NCI-H146 treated with DMSO at 0.1 percent for 48 hours (cell line): ENCODE measurements at regions not wholly inside any gene's neighbourhood (a gene's known extent, or its start where the extent isn't known, plus 50 kb on each side); places are given as distances from the start of the nearest gene placed in this dataset.

ENCODE experiments used
- DNase-seq: peaks from one replicate; lab custom pipeline; 2025; ENCODE audit not compliant: unreplicated experiment; lab: John Stamatoyannopoulos, UW

DNA sequence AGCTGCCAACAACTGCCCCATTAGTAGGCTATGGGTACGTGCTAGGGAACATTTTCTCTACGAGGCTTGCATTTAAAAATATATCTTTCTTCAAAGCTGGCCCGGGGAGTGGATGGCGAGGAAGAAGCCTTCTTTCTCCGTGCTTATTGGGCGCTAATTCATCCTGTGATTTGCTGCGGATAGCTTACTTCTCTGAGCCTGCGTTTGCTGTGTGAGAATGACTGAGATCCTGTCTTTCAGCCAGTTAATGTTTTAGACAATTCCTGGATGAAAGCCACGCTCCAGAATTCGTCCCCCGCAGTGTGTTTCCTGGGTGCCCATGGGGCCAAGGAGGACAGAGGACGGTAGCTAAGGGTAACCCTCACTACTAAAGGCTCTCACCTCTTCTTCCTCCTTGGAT is 57.8 kb upstream of the TARBP1 start:
- no peak for DNase-seq

- no peak for DNase-seq
Measured at GRCh38 chr1:234535763-234536515, 57.0 kb upstream of the TARBP1 start.

DNA sequence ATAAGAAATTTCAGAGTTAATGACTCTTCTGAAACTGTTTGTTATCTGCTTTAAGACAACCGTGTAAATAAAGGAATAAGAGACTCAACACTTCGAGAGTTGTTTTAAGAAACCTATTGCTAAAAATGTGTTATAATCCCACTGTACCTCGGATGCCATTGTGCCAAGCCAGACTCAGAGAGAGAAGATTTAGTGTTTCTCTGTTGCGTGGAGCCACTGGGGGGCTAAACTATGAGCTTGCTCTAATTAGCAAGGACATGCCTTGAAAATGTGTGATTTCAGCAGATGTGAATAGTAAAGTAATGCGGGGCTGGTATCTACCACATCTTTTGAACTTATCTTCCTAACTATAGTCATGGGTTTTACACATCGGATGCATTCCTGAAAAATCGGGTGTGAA is 56.2 kb upstream of the TARBP1 start:
- DNase-seq: no peak

GRCh38 chr1:234533975-234534876 is 55.2 kb upstream of the TARBP1 start:
- peak; percentile 26 for DNase-seq

GRCh38 chr1:234533034-234533891 is 54.3 kb upstream of the TARBP1 start:
- DNase-seq: no peak

GRCh38 chr1:234532503-234532922 is 53.5 kb upstream of the TARBP1 start:
- DNase-seq: no peak

GRCh38 chr1:234531151-234531635 is 52.2 kb upstream of the TARBP1 start:
- no peak for DNase-seq

DNA sequence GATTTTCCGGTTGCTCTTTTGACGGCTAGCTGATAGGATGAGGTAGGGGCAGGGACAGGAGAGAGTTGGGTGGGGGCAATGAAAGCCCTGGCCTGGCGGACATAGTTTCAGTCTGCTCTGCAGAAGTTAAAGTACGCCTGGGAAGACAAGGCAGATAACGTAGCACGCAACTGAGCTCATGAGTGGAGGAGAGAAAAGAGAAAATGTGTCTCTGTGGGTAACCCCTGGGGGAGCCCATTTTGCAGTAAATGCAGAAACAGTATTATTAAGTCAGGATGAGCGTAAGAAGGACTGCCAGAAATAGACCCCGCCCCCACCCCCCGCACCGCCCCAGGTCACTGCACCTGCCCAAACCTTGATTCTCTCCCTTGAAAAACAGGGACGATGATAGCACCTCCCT is 51.7 kb upstream of the TARBP1 start:
- no peak for DNase-seq

- no peak for DNase-seq
Measured at GRCh38 chr1:234529950-234530237, 50.9 kb upstream of the TARBP1 start.

DNA sequence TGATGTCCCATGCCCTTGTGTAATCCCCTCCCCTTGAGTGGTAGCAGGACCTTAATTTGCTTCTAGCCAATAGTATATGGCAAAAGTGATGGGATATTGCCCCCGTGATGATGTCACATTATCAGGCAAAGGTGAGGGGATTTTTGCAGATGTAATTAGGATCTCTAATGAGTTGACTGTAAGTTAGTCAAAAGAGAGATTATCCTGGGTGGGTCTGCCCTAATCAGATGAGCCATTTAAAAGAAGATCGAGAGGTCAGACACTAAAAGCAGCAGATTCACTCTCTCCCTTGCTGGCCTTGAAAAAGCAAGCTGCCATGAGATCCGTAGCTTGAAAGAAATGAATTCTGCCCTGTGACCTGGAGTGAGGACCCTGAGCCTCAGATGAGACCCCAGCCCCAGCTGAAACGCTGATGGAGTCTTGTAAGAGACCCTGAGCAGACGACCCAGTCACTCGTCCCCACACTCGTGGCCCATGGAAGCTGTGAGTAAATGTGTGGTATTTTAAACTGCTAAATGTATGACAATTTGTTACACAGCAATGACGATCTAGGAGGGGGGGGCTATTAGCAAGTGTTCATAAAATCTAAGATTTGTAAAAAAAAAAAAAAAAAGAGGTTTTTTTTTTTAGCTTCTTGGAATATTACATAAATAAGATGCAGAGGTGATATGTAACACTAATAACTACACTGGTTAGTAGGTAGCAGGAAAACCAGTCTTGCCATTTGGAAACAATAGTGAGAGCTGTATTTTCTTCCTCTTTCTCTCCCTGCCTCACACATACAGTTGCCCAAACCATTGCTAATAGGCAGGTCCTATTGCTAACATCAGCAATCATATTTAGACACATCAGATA is 50.3 kb upstream of the TARBP1 start:
- no peak for DNase-seq
